ENCODE measurements at regions not wholly inside any gene's neighbourhood (a gene's known extent, or its start where the extent isn't known, plus 50 kb on each side); places are given as distances from the start of the nearest gene placed in this dataset.

- no peak for DNase-seq (ENCODE audit: low read depth)
Observed at GRCh38 chr6:71430018-71430417, 141.4 kb downstream of the OGFRL1 start.

DNA sequence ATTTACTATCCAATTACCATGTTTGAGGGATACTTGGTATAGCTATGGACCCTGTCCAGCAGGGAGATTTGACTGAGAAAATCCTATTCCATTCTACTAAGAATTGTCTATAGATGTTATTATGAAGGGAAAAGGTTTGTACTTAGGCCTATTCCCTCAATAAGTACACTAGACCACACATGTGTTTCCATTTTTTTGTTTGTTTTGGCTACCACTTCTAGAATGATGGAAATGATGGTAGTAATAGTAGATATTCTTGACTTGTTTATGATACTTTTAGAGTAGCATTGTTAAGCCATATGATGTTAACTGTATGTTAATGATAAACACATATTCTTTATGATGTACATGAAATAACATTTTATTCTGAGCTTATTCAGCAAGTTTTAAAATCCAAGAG, 144.8 kb downstream of the OGFRL1 start:
- DNase-seq (ENCODE audit: low read depth): no peak

DNA sequence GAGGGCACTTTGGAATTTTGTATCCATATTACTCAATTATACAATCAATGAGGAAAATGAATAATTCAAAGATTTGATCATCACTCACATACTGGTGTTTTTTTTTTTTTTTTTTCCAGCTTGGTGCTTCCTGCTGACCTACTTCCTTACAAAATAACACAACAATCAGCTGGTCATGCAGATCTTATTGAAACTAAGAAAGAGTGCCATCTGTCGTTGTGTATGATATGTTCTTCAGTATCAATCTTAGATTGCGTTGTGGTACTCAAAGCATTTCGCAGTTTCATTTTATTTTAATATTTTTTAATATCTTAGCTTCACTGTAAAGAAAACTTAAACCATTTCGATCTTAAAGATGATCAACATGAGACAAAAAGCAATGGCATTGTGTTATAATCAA, 155.6 kb downstream of the OGFRL1 start:
- no peak for DNase-seq (ENCODE audit: low read depth)

DNA sequence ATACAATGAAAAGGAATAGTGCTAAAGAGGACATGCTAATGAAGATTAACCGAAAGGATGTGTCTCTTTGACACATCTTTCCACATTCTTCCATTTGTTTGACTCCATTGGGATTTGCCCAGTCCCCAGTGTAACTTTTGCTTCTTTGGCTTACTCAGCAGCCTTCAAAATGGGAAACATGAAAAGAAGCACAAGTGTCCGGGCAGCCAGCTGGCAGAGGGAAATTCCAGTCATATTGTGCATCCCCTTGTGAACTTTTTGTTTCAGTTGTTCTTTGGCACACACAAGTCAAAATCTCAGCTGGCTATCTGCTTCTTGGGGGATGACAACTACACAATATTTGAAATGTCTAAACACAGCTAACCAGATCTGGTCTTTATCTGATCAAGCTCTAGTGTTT, 157.4 kb downstream of the OGFRL1 start:
- DNase-seq (ENCODE audit: low read depth): no peak

GRCh38 chr6:71446470-71446869, 157.9 kb downstream of the OGFRL1 start:
- DNase-seq (ENCODE audit: low read depth): no peak

- no peak for DNase-seq (ENCODE audit: low read depth)
Observed at GRCh38 chr6:71452697-71453370, 164.2 kb downstream of the OGFRL1 start.

DNA sequence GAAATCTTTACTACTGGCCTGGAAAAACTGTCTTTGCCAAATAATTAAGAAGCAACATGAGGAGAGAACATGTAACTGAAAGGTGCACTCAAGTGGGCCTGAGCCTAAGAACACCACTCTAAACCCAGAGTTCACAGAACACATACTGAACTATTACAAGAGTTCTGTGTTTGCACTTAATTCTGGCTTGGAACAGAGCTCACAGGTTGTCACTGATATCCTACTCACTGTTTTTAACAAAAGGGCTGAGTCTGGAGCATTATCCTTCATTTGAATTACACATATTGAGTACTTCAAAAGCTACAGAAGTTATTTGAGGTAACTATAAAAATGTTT, 164.7 kb downstream of the OGFRL1 start:
- DNase-seq (ENCODE audit: low read depth): no peak

DNA sequence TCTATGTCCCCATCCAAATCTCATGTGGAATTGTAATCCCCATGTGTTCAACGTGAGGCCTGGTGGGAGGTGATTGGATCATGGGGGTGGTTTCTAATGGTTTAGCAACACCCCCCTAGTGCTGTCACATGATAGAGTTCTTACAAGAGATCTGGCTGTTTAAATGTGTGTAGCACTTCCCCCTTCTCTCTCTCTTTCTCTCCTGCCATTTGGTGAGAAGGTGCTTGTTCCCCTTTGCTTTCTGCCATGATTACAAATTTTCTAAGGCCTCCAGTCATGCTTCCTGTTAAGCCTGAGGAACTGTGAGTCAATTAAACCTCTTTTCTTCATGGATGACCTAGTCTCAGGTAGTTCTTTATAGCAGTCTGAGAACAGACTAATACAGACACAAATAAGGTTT, 165.4 kb downstream of the OGFRL1 start:
- DNase-seq (ENCODE audit: low read depth): no peak

GRCh38 chr6:71457929-71458328, 169.3 kb downstream of the OGFRL1 start:
- DNase-seq (ENCODE audit: low read depth): no peak

DNA sequence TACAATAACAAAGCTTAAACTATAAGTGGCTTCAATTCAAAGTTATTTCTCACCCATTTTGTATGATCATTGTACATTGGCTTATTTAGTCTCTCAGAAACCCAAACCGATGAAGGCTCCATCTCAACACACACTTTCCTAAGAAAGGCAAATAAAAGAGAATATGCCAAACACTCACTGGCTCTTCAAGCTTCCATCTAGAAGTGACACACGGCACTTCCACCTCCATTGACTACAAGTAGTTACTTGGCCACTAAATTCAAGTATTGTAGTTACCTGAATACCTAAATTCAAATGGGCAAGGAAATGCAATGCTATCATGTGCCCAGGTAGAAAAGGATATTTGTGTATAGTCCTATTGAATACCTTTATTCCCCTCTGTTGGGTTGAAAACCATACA, 170.6 kb downstream of the OGFRL1 start:
- no peak for DNase-seq (ENCODE audit: low read depth)

DNA sequence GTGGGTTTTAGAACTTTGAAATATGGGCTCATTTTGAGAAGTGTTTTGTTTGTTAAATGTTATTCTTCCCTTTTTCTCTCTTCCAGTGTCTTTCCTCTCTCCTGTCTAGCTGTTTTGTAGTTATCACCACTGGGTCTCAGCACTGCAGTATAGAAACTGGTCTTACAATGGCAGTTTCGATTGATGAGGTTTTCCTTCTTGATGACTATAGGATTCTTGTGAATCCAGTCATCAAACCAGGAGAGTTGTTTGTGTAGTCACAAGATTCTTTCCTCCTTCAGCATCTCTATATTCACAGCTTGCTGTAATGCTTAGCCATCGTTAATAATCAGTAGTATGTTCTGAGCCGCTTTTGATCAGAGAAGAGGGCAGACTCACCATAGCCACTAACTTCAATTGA, 172.3 kb downstream of the OGFRL1 start:
- DNase-seq (ENCODE audit: low read depth): no peak

GRCh38 chr6:71463061-71463460, 174.4 kb downstream of the OGFRL1 start:
- DNase-seq (ENCODE audit: low read depth): no peak

- no peak for DNase-seq (ENCODE audit: low read depth)
Observed at GRCh38 chr6:71465096-71465495, 176.5 kb downstream of the OGFRL1 start.

GRCh38 chr6:71466362-71466761, 177.8 kb downstream of the OGFRL1 start:
- DNase-seq (ENCODE audit: low read depth): no peak

DNA sequence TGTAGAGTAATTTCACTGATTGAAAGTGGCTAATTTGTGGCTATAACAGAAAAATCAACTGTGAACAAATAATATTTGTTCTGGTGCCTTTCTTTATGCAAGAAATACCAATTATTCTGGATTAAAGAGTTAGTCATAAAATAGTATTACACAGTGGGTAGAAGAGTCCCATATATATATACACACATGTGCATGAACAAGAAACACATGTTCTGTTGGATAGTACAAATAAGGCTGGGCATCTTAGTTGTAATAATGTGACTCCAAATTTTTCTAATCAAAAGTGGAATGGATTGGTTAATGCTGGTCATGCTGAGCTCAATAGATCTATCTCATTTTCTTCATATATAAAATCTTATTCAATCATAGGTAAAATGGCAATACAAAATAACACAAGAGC, 179.4 kb downstream of the OGFRL1 start:
- DNase-seq (ENCODE audit: low read depth): no peak

GRCh38 chr6:71468841-71469700, 180.5 kb downstream of the OGFRL1 start:
- DNase-seq (ENCODE audit: low read depth): no peak

DNA sequence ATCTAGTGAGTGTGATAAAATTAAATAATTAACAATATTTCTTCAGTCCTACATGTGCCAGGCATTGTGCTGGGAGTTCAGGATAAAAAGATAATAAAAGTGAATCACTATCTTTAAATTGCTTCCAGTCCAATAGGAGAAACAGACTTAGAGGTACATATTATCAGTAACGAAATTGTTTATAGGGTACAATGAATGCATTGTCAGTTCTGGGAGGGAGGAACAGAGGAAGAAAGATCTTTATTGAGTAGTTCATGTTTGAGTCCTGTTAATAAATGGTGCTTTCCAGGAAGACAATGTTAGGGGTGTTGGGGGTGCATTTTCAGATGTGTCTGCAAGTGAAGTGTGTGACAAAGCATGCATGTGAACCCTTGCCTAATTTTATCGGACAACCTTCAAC, 183.1 kb downstream of the OGFRL1 start:
- DNase-seq (ENCODE audit: low read depth): no peak

DNA sequence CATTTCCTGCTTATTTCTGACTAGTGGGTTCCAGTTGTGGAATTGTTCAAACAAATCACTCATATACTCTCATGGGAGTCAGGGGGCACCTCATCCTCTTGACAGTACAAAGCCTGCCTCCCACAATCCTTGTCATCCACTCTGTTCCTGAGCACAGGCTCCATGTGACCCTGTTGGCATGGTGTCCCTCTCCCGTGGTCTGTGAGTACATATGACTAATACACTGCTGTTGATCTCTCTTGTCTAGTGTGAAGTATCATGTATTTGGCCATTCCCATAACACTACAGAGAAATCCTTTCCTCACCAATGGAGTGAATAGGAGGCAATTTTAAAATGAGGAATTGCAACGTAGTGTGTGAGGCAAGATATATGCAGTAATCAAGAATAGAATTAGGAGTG, 185.3 kb downstream of the OGFRL1 start:
- DNase-seq (ENCODE audit: low read depth): no peak

DNA sequence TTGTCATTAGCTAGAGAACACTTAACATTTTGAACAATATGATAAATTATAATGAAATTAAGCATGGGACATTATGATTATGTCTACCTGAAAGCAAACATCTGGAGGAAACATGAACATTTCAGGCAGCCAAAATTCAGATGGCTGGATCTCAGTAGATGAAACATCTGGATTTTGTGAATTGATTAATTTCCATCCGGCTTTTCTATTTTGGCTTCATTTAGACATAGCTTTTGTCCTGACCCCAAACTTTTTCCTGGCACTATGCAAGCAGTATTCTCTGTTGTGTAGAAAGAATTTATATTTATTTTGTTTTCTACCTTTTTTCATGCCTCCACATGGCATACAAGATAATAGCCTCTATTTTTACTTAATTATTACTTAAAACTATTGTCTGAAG, 186.3 kb downstream of the OGFRL1 start:
- DNase-seq (ENCODE audit: low read depth): no peak

GRCh38 chr6:71476371-71476770, 187.8 kb downstream of the OGFRL1 start:
- DNase-seq (ENCODE audit: low read depth): no peak

DNA sequence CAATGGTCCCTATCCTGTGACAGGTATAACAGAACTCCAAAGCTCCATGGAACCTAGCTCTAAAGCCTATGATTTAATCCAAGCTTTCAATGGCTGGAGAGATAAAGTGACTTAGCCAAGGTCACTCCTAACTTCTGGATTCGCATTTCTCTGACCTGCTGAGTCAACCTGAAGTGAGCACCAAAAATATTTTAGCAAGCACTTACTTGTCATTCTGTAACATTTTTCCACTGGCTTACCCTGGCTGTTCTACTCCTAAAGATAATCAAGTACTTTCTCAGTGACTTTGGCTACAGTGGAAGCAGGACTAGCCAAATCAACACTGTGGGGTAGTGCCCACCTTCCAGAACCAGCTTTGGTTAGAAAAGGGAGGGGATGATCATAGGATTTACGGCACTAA, 188.3 kb downstream of the OGFRL1 start:
- DNase-seq (ENCODE audit: low read depth): no peak

GRCh38 chr6:71478834-71479541, 190.4 kb downstream of the OGFRL1 start:
- DNase-seq (ENCODE audit: low read depth): no peak

- no peak for DNase-seq (ENCODE audit: low read depth)
Observed at GRCh38 chr6:71480577-71480976, 192.0 kb downstream of the OGFRL1 start.
